A673 (cell line): ENCODE measurements at regions not wholly inside any gene's neighbourhood (a gene's known extent, or its start where the extent isn't known, plus 50 kb on each side); places are given as distances from the start of the nearest gene placed in this dataset.

ENCODE experiments used
- CTCF ChIP-seq: fragments of 300-800, 200-600 bp; sonication (generic); conservative IDR thresholded peaks from 2 replicates; pipeline ENCODE4 v1.5.1; 2017; ENCODE audit warnings: low read depth, mild to moderate bottlenecking, antibody characterized with exemption, low read length, moderate library complexity, mixed read lengths
- EZH2 ChIP-seq: fragments of 200-600 bp; sonication (generic); IDR thresholded peaks from 2 replicates; pipeline ENCODE4 v1.6.1; 2017; ENCODE audit warnings: borderline replicate concordance, low read depth, mild to moderate bottlenecking, mixed read lengths, antibody characterized with exemption, low read length; ENCODE audit not compliant: poor library complexity, severe bottlenecking

- TF ChIP-seq CTCF: no peak
- no peak for TF ChIP-seq EZH2
Measured at GRCh38 chr9:74357577-74357976, 139.6 kb upstream of the RORB start.
